ENCODE measurements at regions not wholly inside any gene's neighbourhood (a gene's known extent, or its start where the extent isn't known, plus 50 kb on each side); places are given as distances from the start of the nearest gene placed in this dataset.

DNA sequence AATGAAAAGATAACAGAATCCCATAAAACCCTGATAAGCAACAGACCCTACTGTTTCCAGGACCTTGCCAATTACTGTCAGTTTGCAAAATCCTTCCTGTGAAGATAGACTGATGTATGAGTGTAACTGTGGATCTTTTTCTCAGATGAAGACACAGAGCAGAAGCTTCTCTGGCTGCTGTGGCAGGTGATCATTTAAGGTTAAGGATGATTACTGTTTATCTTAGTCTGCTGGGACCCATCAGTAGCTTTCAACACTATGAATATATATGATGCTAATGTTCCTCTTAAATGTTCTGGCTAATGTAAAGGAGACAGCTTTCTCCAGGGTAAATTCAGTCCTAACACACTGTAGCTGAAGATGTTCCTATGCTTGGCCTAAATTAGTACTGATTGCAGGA lies 56.0 kb upstream of the CTTNBP2 start:
- no peak for DNase-seq (ENCODE audit: low read depth)

GRCh38 chr7:117931314-117931713 lies 58.1 kb upstream of the CTTNBP2 start:
- no peak for DNase-seq (ENCODE audit: low read depth)

DNA sequence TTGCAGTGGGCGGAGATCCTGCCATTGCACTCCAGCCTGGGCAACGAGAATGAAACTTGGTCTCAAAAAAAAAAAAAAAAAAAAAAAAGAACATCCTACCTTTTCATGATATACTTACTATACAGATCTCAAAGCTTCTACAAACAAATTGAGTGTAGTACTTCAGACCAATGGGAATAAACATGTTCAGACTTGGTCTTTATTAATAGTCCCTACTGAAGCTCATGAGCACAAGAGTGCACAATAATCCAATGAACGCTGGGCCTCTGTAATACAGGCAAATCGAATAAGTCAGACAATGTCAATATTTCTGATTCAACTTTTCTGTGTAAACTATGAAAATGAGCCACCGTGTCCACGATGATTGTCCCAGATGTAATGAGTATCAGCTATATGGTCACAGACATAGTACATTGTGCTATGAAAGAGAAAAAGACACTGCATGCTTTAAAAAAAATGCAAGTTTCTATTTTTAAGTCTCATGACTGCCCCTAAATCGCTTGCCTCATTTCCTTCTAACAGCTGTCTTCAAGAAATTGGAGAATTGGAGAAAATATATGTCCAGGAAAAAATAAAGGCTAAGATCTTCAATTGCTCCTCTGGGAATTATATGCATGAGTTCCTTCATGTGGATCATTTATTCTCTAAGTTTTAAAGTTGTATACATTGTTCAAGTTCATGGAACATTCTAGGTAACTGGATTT lies 64.0 kb upstream of the CTTNBP2 start:
- no peak for DNase-seq (ENCODE audit: low read depth)

DNA sequence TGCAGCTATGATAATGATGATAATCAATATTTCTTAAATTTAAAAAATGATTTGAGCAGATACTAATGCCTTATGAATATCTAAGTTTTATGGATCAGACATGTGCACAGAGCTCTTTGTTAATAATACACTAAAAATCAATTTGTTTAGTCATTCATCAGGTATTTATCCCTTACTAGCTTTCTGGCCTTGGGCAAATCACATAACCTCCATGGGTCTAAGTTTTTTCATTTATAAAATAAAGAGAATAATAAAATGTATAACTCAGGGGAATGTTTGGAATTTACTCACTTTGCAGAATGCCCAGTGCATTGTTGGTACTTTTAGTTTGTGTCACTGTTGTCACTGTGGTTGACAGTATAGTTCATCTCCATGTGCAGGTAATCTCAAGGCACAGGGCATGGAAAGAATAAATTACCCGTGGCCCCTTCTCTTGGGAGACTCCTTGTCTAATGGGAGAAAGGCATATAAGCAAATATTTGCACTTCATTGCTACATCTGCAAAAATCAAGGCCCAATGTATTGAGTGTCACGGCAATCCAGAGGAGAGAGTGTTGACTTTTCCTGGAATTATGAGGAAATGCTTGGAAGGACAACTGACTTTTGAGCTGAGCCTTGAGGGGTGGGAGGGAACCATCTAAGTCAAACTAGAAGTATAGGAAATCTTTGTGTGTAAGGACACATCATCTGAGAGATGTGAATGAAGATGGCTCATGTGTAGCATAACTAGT lies 64.7 kb upstream of the CTTNBP2 start:
- DNase-seq (ENCODE audit: low read depth), result no peak

- no peak for DNase-seq (ENCODE audit: low read depth)
Measured at GRCh38 chr7:117941138-117941810, 68.0 kb upstream of the CTTNBP2 start.

DNA sequence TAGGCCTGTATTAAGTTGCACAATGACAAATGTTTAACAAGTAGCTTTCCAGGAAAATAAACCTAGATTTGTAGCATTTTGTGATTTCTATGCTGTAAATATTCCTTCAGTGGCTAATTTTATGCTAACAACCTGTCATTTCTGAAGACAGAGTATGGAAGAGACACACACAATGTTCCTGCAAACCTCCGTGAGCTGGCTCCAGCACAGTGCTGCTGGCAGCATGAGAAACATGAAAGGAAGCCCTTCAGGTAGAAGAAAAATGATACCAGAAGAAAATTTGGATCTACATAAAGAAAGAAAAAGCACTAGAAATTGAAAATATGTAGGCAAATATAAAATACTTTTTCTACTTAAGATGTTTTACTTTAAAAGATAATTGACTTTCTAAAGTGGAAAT lies 69.5 kb upstream of the CTTNBP2 start:
- no peak for DNase-seq (ENCODE audit: low read depth)

- DNase-seq (ENCODE audit: low read depth), result no peak
Measured at GRCh38 chr7:117944886-117945285, 71.6 kb upstream of the CTTNBP2 start.

DNA sequence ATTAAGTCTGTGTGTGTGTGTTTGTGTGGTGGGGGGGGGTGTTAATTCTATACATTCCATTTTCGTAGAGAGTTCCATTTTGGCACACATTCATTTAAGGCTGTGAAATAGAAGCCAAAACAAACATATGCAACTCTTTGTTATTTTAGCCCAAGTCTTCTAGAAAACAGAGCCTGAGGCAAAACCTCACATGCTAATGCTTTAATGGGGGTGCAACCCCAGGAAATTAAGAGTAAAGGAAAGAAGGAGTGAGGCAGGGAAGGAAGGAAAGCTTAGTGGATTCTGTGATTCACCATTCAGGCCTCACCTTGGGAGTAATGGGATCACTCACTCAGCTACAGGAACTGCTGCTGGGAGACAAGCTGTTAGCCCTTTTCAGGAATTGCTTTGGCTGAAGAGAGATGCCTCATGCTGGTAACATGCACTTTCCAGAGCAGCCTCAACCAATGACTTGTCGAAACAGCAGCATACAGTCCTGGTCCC lies 73.0 kb upstream of the CTTNBP2 start:
- no peak for DNase-seq (ENCODE audit: low read depth)

DNA sequence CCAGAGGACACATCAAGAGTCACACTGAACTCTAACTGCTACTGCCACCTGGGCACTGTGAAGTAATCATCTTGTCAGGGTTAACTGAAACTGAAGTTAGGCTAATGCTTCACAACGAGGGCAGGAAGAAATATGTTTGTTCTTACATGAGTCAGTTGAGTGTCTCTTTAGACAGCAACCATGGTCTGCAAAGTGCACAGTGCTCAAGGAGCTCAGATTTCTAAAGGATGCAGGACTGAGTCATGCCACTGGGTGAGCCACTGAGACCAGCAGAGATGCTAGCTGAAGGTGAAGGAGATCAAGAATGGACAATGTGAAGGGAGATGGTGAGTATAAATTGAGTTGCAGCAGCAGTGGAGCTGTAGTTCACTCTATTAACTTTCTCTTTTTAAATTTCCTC lies 76.0 kb upstream of the CTTNBP2 start:
- no peak for DNase-seq (ENCODE audit: low read depth)

DNA sequence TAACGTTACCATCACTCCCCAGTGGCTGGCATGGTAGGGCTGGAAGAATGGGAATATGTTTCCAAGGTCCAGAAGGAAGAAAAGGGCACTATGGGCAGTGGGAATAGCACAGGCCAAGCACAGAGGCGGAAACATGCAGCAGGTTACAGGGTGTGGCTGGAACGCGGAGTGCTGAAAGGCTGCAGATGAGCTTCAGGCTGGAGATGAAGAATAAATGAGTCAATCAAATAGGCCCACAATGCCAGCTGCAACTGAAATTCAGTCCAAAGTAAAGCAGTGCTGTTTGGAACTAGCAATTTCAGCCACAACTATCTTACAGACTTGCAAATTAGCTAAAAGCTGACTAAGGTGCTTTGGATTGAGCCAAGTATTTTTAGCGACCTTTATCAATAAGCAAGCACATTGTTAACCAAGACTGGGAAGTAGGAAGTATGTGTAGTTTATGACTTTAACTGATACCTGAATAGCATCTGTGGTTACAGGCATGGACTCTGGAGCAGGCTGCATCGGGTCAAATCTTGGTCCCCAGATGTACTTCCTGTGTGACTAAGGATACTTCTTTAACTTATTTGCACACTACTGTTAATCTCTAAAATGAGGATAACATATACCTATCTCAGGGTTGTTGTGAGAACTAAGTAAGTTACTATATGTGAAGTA lies 77.5 kb upstream of the CTTNBP2 start:
- DNase-seq (ENCODE audit: low read depth), result no peak

GRCh38 chr7:117951285-117951684 lies 78.0 kb upstream of the CTTNBP2 start:
- no peak for DNase-seq (ENCODE audit: low read depth)

DNA sequence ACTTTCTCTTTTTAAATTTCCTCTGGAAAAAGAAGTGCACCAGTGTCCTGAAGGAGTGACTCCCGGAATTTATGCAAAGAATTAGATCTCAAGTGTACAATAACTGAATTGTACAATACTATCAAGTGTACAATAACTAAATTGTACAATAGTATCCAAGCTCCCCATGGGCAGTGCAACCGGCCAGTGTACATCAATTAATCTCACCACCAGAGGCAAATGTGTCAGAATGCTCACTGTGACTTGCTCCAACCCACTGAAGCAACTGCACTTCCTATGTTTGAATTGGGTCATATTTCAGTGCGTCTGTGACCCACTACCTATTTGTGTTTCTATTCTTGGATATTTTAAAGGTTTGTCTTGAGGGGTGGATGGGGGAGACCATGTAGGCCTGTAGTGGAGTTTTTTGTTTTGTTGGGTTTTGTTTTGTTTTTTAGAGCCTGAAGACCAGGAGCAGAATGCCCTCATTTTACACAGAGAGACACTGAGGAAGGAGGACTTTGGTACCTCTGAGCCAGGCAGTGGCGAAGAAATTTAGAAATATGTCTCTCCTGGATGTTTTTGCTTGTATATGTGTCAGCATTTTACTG lies 78.5 kb upstream of the CTTNBP2 start:
- no peak for DNase-seq (ENCODE audit: low read depth)

GRCh38 chr7:117955046-117955445 lies 81.8 kb upstream of the CTTNBP2 start:
- no peak for DNase-seq (ENCODE audit: low read depth)

GRCh38 chr7:117960351-117960750 lies 87.1 kb upstream of the CTTNBP2 start:
- no peak for DNase-seq (ENCODE audit: low read depth)

- no peak for DNase-seq (ENCODE audit: low read depth)
Measured at GRCh38 chr7:117961235-117961634, 88.0 kb upstream of the CTTNBP2 start.

- DNase-seq (ENCODE audit: low read depth), result no peak
Measured at GRCh38 chr7:117962366-117962994, 89.2 kb upstream of the CTTNBP2 start.

DNA sequence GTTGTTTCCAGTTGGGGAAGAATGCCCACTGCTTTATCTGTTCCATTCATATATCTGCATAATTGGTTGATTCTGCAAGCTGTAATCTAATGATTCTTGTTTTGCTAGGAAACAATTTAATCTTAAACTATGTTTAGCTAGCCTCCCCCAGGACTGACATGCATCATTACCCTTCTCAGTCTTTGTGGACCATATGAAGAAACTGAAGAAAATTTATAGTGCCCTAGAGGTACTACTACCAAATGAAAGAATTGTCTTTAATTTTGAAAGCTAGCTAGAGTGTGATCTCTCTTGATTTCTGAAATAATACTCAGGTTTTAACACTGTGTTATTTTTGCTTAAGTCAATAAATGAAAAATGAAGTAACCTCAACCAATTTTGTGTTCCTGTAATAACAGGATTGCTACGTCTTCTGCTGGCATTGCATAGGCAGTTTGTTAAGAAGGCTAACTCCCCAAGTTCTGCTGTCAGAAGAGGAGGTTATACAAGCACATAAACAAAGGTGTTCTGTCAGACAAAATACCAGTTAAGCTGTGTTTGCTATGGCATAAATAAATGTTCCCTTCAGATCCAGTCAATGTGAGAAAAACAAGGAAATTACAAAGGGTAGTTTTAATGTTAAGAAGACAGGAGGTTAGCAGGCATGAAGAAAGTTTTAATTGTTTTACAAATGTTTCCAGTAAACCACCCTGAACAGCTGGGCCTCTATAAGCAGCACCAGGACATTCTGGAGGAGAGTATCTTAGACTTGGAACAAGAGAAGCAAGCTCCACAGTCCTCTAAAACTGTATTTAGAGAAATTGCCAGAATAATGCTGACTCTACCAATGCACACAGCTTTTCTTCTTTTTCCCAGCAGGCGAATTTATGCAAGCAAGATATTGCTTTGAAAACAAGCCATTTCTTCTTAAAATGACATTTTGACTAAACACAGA lies 90.3 kb upstream of the CTTNBP2 start:
- DNase-seq (ENCODE audit: low read depth), result no peak

GRCh38 chr7:117970801-117971200 lies 97.6 kb upstream of the CTTNBP2 start:
- DNase-seq (ENCODE audit: low read depth), result no peak

DNA sequence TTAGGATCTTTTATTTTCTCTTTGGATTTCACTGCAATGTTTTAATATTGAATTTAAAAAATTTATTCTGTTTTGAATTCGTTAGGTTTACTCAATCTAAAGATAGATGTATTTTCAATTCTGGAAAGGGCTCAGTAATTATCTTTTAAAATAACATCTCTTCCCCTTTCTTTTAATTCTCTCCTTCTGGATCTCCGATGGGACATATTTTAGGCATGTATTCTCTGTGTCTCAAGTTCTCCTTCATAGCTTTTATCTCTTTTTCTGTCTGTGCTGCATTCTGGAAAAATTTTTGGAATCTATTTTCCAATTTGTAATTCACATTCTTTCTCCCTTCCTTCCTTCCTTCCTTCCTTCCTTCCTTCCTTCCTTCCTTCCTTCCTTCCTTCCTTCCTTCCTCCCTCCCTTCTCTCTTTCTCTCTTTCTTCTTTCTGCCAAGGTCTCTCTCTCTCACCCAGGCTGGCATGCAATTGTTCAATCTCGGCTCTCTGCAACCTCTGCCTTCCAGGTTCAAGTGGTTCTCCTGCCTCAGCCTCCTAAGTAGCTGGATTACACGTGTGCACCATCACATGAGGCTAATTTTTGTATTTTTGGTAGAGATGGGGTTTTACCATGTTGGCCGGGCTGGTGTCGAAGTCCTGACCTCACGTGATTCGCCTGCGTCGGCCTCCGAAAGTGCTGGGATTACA lies 98.5 kb upstream of the CTTNBP2 start:
- no peak for DNase-seq (ENCODE audit: low read depth)

DNA sequence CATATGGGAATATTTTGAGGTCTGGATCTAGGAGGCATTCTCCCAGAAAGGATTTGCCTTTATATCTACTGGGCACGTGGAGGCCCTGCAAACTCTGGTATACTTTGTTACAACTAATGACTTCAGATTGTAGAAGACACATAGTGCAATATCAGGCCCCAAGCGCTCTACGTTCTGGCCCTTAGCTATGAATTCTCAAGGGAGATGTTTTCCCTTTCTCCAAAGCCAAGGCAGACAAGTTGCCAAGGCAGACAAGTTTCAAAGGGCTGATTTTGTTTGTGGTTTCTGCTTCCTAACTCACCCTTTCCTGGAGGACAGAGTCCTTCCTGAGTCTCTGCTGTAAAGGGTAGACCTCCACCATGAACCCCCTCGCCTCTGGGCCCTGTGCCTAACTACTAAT lies 99.4 kb upstream of the CTTNBP2 start:
- DNase-seq (ENCODE audit: low read depth), result no peak
